PC-3 (cell line): ENCODE measurements at regions not wholly inside any gene's neighbourhood (a gene's known extent, or its start where the extent isn't known, plus 50 kb on each side); places are given as distances from the start of the nearest gene placed in this dataset.

Experiments
- CTCF ChIP-seq: fragments of 300-600 bp; sonication (generic); conservative IDR thresholded peaks from 2 replicates; pipeline ENCODE4 v1.5.1; 2017; ENCODE audit warnings: antibody characterized with exemption, low read depth, mild to moderate bottlenecking, low read length
- EZH2 ChIP-seq: fragments of 300-600 bp; sonication (generic); IDR thresholded peaks from one replicate; pipeline ENCODE4 v1.6.1; 2017; ENCODE audit warnings: antibody characterized with exemption, mild to moderate bottlenecking, low read length; ENCODE audit not compliant: unreplicated experiment
- EZH2phosphoT487 ChIP-seq: fragments of 300-600 bp; sonication (generic); IDR thresholded peaks from 2 replicates; pipeline ENCODE4 v1.6.1; 2018; ENCODE audit warnings: mild to moderate bottlenecking, antibody characterized with exemption, low read length, borderline replicate concordance

DNA sequence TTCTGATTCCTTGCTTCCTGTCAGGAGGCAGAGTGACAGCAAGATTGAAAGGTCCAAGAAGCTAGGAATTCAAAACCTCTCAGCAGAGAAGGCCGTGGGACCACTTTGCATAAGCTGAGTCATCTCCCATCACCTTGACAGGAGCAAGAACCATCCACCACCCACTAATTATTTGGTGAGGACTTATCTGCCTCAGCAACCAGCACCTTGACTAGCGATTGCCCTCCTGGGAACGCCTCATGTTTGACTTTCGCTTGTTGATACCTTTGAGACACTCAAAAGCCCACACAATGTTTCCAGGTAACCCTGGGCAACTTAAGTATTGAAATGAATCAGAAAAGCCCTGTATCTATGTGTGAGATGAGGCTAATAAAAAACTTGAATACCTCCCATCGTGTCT is 233.5 kb upstream of the GYPA start:
- TF ChIP-seq EZH2phosphoT487: no peak
- no peak for TF ChIP-seq CTCF
- no peak for TF ChIP-seq EZH2
